HEK293 (cell line): ENCODE measurements at regions not wholly inside any gene's neighbourhood (a gene's known extent, or its start where the extent isn't known, plus 50 kb on each side); places are given as distances from the start of the nearest gene placed in this dataset.

ENCODE experiments used
- CTCF ChIA-PET: fragments of 350-600 bp; formaldehyde crosslinking; extraction: SDS; loops from one replicate; lab custom pipeline; 2021; ENCODE audit warnings: antibody characterized with exemption; lab: Yijun Ruan, JAX
- POLR2A ChIA-PET: fragments of 300-600 bp; formaldehyde crosslinking; extraction: SDS; loops from one replicate; lab custom pipeline; 2020; ENCODE audit warnings: antibody characterized with exemption, inconsistent platforms; lab: Yijun Ruan, JAX
- H3K27ac ChIP-seq: fragments of 200-500 bp; sonication (Bioruptor generic); 2 replicates; pipeline ENCODE4 v1.5.1; 2014; ENCODE audit warnings: low read depth, low read length, control low read depth, inconsistent platforms; ENCODE audit errors: extremely low read depth
- H3K36me3 ChIP-seq, 2 experiments: fragments of 200-500 bp in 1 of 2; sonication (Bioruptor generic) in 1 of 2; 1 replicate in 1 of 2; 2 replicates in 1 of 2; pipeline ENCODE4 v1.5.1; 2014 to 2017; ENCODE audit warnings: inconsistent platforms in 2 of 2, low read length in 2 of 2; ENCODE audit not compliant: control insufficient read depth in 2 of 2, insufficient read depth in 1 of 2
- H3K4me1 ChIP-seq: fragments of 200-500 bp; sonication (Bioruptor generic); 2 replicates; pipeline ENCODE4 v1.5.1; 2014; ENCODE audit warnings: mild to moderate bottlenecking, low read length, inconsistent platforms; ENCODE audit not compliant: control insufficient read depth, insufficient read depth
- H3K4me3 ChIP-seq: 2 replicates; pipeline ENCODE4 v1.5.1; 2011; ENCODE audit warnings: low read depth, mild to moderate bottlenecking, control low read depth, low read length, moderate library complexity
- H3K9me3 ChIP-seq: fragments of 200-500 bp; sonication (Bioruptor generic); 2 replicates; pipeline ENCODE4 v1.5.1; 2014; ENCODE audit warnings: low read depth, low read length, inconsistent platforms; ENCODE audit not compliant: control insufficient read depth, insufficient read depth
- GLIS1 ChIP-seq: fragments of 450-650 bp; formaldehyde crosslinking; IDR thresholded peaks from 2 replicates; pipeline ENCODE4 v1.5.1; 2016; ENCODE audit warnings: missing biosample characterization, missing genetic modification characterization
- IKZF3 ChIP-seq: fragments of 450-650 bp; IDR thresholded peaks from 2 replicates; pipeline ENCODE4 v1.5.0; 2018; ENCODE audit warnings: missing biosample characterization, mild to moderate bottlenecking, missing genetic modification characterization, moderate library complexity
- INSM2 ChIP-seq: fragments of 450-650 bp; formaldehyde crosslinking; IDR thresholded peaks from 2 replicates; pipeline ENCODE4 v1.5.1; 2016; ENCODE audit warnings: missing biosample characterization, missing genetic modification characterization
- KLF10 ChIP-seq: fragments of 450-650 bp; IDR thresholded peaks from 2 replicates; pipeline ENCODE4 v1.5.1; 2018; ENCODE audit warnings: missing biosample characterization, mild to moderate bottlenecking, missing genetic modification characterization
- KLF16 ChIP-seq: fragments of 450-650 bp; formaldehyde crosslinking; IDR thresholded peaks from 2 replicates; pipeline ENCODE4 v1.5.1; 2017; ENCODE audit warnings: missing biosample characterization, missing genetic modification characterization
- KLF8 ChIP-seq: fragments of 450-650 bp; formaldehyde crosslinking; IDR thresholded peaks from 2 replicates; pipeline ENCODE4 v1.5.1; 2016; ENCODE audit warnings: missing biosample characterization, missing genetic modification characterization
- PRDM6 ChIP-seq: fragments of 450-650 bp; formaldehyde crosslinking; IDR thresholded peaks from 2 replicates; pipeline ENCODE4 v1.5.1; 2017; ENCODE audit warnings: missing biosample characterization, missing genetic modification characterization
- SP7 ChIP-seq: fragments of 450-650 bp; formaldehyde crosslinking; IDR thresholded peaks from 2 replicates; pipeline ENCODE4 v1.5.1; 2016; ENCODE audit warnings: missing biosample characterization, missing genetic modification characterization
- WT1 ChIP-seq: fragments of 450-650 bp; formaldehyde crosslinking; IDR thresholded peaks from 2 replicates; pipeline ENCODE4 v1.5.1; 2016; ENCODE audit warnings: missing biosample characterization, missing genetic modification characterization
- YY2 ChIP-seq: fragments of 450-650 bp; formaldehyde crosslinking; IDR thresholded peaks from 2 replicates; pipeline ENCODE4 v1.5.1; 2016; ENCODE audit warnings: missing biosample characterization, missing genetic modification characterization
- ZBTB17 ChIP-seq: fragments of 450-650 bp; formaldehyde crosslinking; IDR thresholded peaks from 2 replicates; pipeline ENCODE4 v1.5.1; 2016; ENCODE audit warnings: missing biosample characterization, missing genetic modification characterization
- ZBTB21 ChIP-seq: fragments of 450-650 bp; formaldehyde crosslinking; IDR thresholded peaks from 2 replicates; pipeline ENCODE4 v1.5.1; 2017; ENCODE audit warnings: missing biosample characterization, missing genetic modification characterization
- ZBTB48 ChIP-seq: fragments of 450-650 bp; formaldehyde crosslinking; IDR thresholded peaks from 2 replicates; pipeline ENCODE4 v1.5.1; 2016; ENCODE audit warnings: missing biosample characterization, missing genetic modification characterization
- ZBTB8A ChIP-seq: fragments of 450-650 bp; formaldehyde crosslinking; IDR thresholded peaks from 2 replicates; pipeline ENCODE4 v1.5.1; 2016; ENCODE audit warnings: missing biosample characterization, missing genetic modification characterization
- ZEB2 ChIP-seq: fragments of 450-650 bp; formaldehyde crosslinking; IDR thresholded peaks from 2 replicates; pipeline ENCODE4 v1.5.1; 2016; ENCODE audit warnings: missing biosample characterization, missing genetic modification characterization
- ZFP37 ChIP-seq: fragments of 450-650 bp; formaldehyde crosslinking; IDR thresholded peaks from 2 replicates; pipeline ENCODE4 v1.5.1; 2016; ENCODE audit warnings: missing biosample characterization, missing genetic modification characterization
- ZFP69B ChIP-seq: fragments of 450-650 bp; formaldehyde crosslinking; IDR thresholded peaks from 2 replicates; pipeline ENCODE4 v1.5.1; 2016; ENCODE audit warnings: missing biosample characterization, missing genetic modification characterization
- ZNF121 ChIP-seq: fragments of 450-650 bp; formaldehyde crosslinking; IDR thresholded peaks from 2 replicates; pipeline ENCODE4 v1.5.1; 2016; ENCODE audit warnings: missing biosample characterization, missing genetic modification characterization
- ZNF19 ChIP-seq: fragments of 450-650 bp; formaldehyde crosslinking; IDR thresholded peaks from 2 replicates; pipeline ENCODE4; 2016; ENCODE audit warnings: missing biosample characterization, missing genetic modification characterization, low read depth
- ZNF221 ChIP-seq: fragments of 450-650 bp; formaldehyde crosslinking; IDR thresholded peaks from 2 replicates; pipeline ENCODE4 v1.5.1; 2017; ENCODE audit warnings: missing biosample characterization, missing genetic modification characterization, borderline replicate concordance
- ZNF24 ChIP-seq: fragments of 450-650 bp; formaldehyde crosslinking; IDR thresholded peaks from 2 replicates; pipeline ENCODE4 v1.5.1; 2016; ENCODE audit warnings: missing biosample characterization, missing genetic modification characterization
- ZNF341 ChIP-seq: fragments of 450-650 bp; formaldehyde crosslinking; IDR thresholded peaks from 2 replicates; pipeline ENCODE4; 2016; ENCODE audit warnings: low read depth, missing biosample characterization, missing genetic modification characterization
- ZNF394 ChIP-seq: fragments of 450-650 bp; formaldehyde crosslinking; IDR thresholded peaks from 2 replicates; pipeline ENCODE4 v1.5.1; 2016; ENCODE audit warnings: missing biosample characterization, missing genetic modification characterization, mild to moderate bottlenecking, moderate library complexity, borderline replicate concordance
- ZNF473 ChIP-seq: fragments of 450-650 bp; formaldehyde crosslinking; IDR thresholded peaks from 2 replicates; pipeline ENCODE4 v1.5.1; 2017; ENCODE audit warnings: missing biosample characterization, missing genetic modification characterization
- ZNF501 ChIP-seq: fragments of 450-650 bp; formaldehyde crosslinking; IDR thresholded peaks from 2 replicates; pipeline ENCODE4 v1.5.1; 2016; ENCODE audit warnings: missing biosample characterization, missing genetic modification characterization
- ZNF654 ChIP-seq: fragments of 450-650 bp; formaldehyde crosslinking; IDR thresholded peaks from 2 replicates; pipeline ENCODE4 v1.5.1; 2016; ENCODE audit warnings: low read depth, missing biosample characterization, missing genetic modification characterization
- ZXDB ChIP-seq: fragments of 450-650 bp; formaldehyde crosslinking; IDR thresholded peaks from 2 replicates; pipeline ENCODE4 v1.5.1; 2016; ENCODE audit warnings: missing biosample characterization, missing genetic modification characterization
- TF ChIP-seq, protein P1 (sequence below): fragments of 450-650 bp; formaldehyde crosslinking; IDR thresholded peaks from 2 replicates; pipeline ENCODE4 v1.5.1; 2016; ENCODE audit warnings: missing biosample characterization, missing genetic modification characterization
- TF ChIP-seq, protein P2 (sequence below): fragments of 450-650 bp; formaldehyde crosslinking; IDR thresholded peaks from 2 replicates; pipeline ENCODE4 v1.5.1; 2016; ENCODE audit warnings: missing biosample characterization, missing genetic modification characterization

GRCh38 chr6:28809947-28810658 is 113.7 kb downstream of the TRIM27 start:
- peak overlapping the region; percentile 60 for H3K4me3 ChIP-seq
- CTCF ChIA-PET = interaction anchor here (0.6 to 2.2 kb wide), 15 partner anchors 9 to 313 kb away, joined by 3 to 11 read pairs (median 4); no protein-coding TSS in a partner anchor
- TF ChIP-seq ZNF394 (tag by site-specific recombination) = peak; percentile 60; the same call in 1 of the 2 replicates
- no peak for TF ChIP-seq YY2 (tag by site-specific recombination)
- TF ChIP-seq INSM2 (tag by site-specific recombination) = 0 out of 2 replicates have a peak, but pooled peaks have one; percentile 41
- TF ChIP-seq ZNF19 (tag by site-specific recombination) = no peak
- peak; percentile 15 for TF ChIP-seq ZNF654 (tag by site-specific recombination)
- peak; percentile 50; the same call in 1 of the 2 replicates for TF ChIP-seq ZFP37 (tag by site-specific recombination)
- TF ChIP-seq ZBTB21 (tag by site-specific recombination) = no peak
- peak; percentile 21; the same call in 1 of the 2 replicates for TF ChIP-seq ZNF501
- TF ChIP-seq KLF10 (tag by site-specific recombination) = no peak
- peak; percentile 40; the same call in 1 of the 2 replicates for TF ChIP-seq SP7 (tag by site-specific recombination)
- TF ChIP-seq, protein P1, sequence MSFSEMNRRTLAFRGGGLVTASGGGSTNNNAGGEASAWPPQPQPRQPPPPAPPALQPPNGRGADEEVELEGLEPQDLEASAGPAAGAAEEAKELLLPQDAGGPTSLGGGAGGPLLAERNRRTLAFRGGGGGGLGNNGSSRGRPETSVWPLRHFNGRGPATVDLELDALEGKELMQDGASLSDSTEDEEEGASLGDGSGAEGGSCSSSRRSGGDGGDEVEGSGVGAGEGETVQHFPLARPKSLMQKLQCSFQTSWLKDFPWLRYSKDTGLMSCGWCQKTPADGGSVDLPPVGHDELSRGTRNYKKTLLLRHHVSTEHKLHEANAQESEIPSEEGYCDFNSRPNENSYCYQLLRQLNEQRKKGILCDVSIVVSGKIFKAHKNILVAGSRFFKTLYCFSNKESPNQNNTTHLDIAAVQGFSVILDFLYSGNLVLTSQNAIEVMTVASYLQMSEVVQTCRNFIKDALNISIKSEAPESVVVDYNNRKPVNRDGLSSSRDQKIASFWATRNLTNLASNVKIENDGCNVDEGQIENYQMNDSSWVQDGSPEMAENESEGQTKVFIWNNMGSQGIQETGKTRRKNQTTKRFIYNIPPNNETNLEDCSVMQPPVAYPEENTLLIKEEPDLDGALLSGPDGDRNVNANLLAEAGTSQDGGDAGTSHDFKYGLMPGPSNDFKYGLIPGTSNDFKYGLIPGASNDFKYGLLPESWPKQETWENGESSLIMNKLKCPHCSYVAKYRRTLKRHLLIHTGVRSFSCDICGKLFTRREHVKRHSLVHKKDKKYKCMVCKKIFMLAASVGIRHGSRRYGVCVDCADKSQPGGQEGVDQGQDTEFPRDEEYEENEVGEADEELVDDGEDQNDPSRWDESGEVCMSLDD = peak; percentile 70
- TF ChIP-seq GLIS1 (tag by site-specific recombination) = no peak
- peak; percentile 71; the same call in 1 of the 2 replicates for TF ChIP-seq ZNF221 (tag by site-specific recombination)
- peak; percentile 31; the same call in 1 of the 2 replicates for TF ChIP-seq ZXDB (tag by site-specific recombination)
- peak; percentile 90 for TF ChIP-seq IKZF3
- TF ChIP-seq ZBTB48 (tag by site-specific recombination) = peak; percentile 73
- peak; percentile 74 for TF ChIP-seq ZNF341 (tag by site-specific recombination)
- TF ChIP-seq ZNF121 (tag by site-specific recombination) = no peak
- TF ChIP-seq KLF16 (tag by site-specific recombination) = no peak
- TF ChIP-seq ZEB2 (tag by site-specific recombination) = peak; percentile 52; the same call in 1 of the 2 replicates
- no peak for TF ChIP-seq ZNF24 (tag by site-specific recombination)
- TF ChIP-seq ZBTB8A (tag by site-specific recombination) = 0 out of 2 replicates have a peak, but pooled peaks have one; percentile 21
- TF ChIP-seq ZFP69B (tag by site-specific recombination) = peak; percentile 67
- no peak for TF ChIP-seq PRDM6
- peak; percentile 88 for TF ChIP-seq ZBTB17 (tag by site-specific recombination)
- TF ChIP-seq, protein P2, sequence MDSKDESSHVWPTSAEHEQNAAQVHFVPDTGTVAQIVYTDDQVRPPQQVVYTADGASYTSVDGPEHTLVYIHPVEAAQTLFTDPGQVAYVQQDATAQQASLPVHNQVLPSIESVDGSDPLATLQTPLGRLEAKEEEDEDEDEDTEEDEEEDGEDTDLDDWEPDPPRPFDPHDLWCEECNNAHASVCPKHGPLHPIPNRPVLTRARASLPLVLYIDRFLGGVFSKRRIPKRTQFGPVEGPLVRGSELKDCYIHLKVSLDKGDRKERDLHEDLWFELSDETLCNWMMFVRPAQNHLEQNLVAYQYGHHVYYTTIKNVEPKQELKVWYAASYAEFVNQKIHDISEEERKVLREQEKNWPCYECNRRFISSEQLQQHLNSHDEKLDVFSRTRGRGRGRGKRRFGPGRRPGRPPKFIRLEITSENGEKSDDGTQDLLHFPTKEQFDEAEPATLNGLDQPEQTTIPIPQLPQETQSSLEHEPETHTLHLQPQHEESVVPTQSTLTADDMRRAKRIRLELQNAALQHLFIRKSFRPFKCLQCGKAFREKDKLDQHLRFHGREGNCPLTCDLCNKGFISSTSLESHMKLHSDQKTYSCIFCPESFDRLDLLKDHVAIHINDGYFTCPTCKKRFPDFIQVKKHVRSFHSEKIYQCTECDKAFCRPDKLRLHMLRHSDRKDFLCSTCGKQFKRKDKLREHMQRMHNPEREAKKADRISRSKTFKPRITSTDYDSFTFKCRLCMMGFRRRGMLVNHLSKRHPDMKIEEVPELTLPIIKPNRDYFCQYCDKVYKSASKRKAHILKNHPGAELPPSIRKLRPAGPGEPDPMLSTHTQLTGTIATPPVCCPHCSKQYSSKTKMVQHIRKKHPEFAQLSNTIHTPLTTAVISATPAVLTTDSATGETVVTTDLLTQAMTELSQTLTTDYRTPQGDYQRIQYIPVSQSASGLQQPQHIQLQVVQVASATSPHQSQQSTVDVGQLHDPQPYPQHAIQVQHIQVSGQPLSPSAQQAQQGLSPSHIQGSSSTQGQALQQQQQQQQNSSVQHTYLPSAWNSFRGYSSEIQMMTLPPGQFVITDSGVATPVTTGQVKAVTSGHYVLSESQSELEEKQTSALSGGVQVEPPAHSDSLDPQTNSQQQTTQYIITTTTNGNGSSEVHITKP (tag by site-specific recombination) = peak; percentile 91
- peak; percentile 23; the same call in 1 of the 2 replicates for TF ChIP-seq WT1 (tag by site-specific recombination)
- TF ChIP-seq KLF8 (tag by site-specific recombination) = peak; percentile 14; the same call in 1 of the 2 replicates
- TF ChIP-seq ZNF473 (tag by site-specific recombination) = no peak

More at GRCh38 chr6:28809947-28810658, 113.7 kb downstream of the TRIM27 start:
- Histone ChIP-seq H3K36me3 (no peaks in the 10 kb centered on the region), H3K9me3 (no peaks in the 10 kb centered on the region), H3K27ac (no peak overlapping the region), H3K4me1 (no peaks in the 10 kb centered on the region)
- POLR2A ChIA-PET = interaction anchor here (0.5 to 2.7 kb wide), 7 partner anchors 15 to 175 kb away, joined by 3 to 15 read pairs (median 5); partner anchors contain the start of gene TRIM27
